ENCODE measurements at regions not wholly inside any gene's neighbourhood (a gene's known extent, or its start where the extent isn't known, plus 50 kb on each side); places are given as distances from the start of the nearest gene placed in this dataset.

- TF ChIP-seq, protein P1, sequence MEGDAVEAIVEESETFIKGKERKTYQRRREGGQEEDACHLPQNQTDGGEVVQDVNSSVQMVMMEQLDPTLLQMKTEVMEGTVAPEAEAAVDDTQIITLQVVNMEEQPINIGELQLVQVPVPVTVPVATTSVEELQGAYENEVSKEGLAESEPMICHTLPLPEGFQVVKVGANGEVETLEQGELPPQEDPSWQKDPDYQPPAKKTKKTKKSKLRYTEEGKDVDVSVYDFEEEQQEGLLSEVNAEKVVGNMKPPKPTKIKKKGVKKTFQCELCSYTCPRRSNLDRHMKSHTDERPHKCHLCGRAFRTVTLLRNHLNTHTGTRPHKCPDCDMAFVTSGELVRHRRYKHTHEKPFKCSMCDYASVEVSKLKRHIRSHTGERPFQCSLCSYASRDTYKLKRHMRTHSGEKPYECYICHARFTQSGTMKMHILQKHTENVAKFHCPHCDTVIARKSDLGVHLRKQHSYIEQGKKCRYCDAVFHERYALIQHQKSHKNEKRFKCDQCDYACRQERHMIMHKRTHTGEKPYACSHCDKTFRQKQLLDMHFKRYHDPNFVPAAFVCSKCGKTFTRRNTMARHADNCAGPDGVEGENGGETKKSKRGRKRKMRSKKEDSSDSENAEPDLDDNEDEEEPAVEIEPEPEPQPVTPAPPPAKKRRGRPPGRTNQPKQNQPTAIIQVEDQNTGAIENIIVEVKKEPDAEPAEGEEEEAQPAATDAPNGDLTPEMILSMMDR (conservative IDR thresholded peaks at IDR 0.05; ENCODE audit: low read length), result no peak
- TF ChIP-seq EZH2phosphoT487 (IDR thresholded peaks at IDR 0.05; ENCODE audit: borderline replicate concordance, low read depth, low read length), result no peak
Measured at GRCh38 chr12:124369055-124369826, 74.3 kb downstream of the RFLNA start.

All from OCI-LY7 (cell line).